GM12864 (cell line): ENCODE measurements at regions not wholly inside any gene's neighbourhood (a gene's known extent, or its start where the extent isn't known, plus 50 kb on each side); places are given as distances from the start of the nearest gene placed in this dataset.

Experiments
- DNase-seq: peaks from one replicate; pipeline ENCODE4 v3.0.0-alpha.2; 2011; ENCODE audit warnings: low read depth
- H3K4me3 ChIP-seq: 2 replicates; pipeline ENCODE4 v1.5.1; 2011; ENCODE audit warnings: mild to moderate bottlenecking, low read depth, low read length, control low read depth
- CTCF ChIP-seq: IDR thresholded peaks from 2 replicates; pipeline ENCODE4 v1.5.1; 2011; ENCODE audit warnings: low read depth, mild to moderate bottlenecking, moderate library complexity, low read length, control low read depth, inconsistent platforms; ENCODE audit errors: missing control alignments

- no peak overlapping the region for H3K4me3 ChIP-seq
- no peak for DNase-seq
Measured at GRCh38 chr13:65985612-65986011, 1244.5 kb downstream of the PCDH9 start.

GRCh38 chr13:65977525-65977924 is 1252.6 kb downstream of the PCDH9 start:
- no peak overlapping the region for H3K4me3 ChIP-seq
- DNase-seq = no peak
- TF ChIP-seq CTCF = no peak

More at GRCh38 chr13:65985612-65986011, 1244.5 kb downstream of the PCDH9 start:
- TF ChIP-seq CTCF = no peak

GRCh38 chr13:65971541-65971940 is 1258.6 kb downstream of the PCDH9 start:
- no peak overlapping the region for H3K4me3 ChIP-seq
- no peak for TF ChIP-seq CTCF
- DNase-seq = no peak

GRCh38 chr13:65966991-65967451 is 1263.1 kb downstream of the PCDH9 start:
- no peak overlapping the region for H3K4me3 ChIP-seq
- DNase-seq = no peak
- TF ChIP-seq CTCF = no peak

- no peak for TF ChIP-seq CTCF
- no peak for DNase-seq
- no peak overlapping the region for H3K4me3 ChIP-seq
Measured at GRCh38 chr13:65965501-65965900, 1264.6 kb downstream of the PCDH9 start.

- H3K4me3 ChIP-seq = no peak overlapping the region
- DNase-seq = no peak
- TF ChIP-seq CTCF = no peak
Measured at GRCh38 chr13:65964672-65965071, 1265.5 kb downstream of the PCDH9 start.

- TF ChIP-seq CTCF = no peak
- DNase-seq = no peak
- H3K4me3 ChIP-seq = no peak overlapping the region
Measured at GRCh38 chr13:65959305-65959704, 1270.8 kb downstream of the PCDH9 start.
